A172 (cell line): ENCODE measurements at regions not wholly inside any gene's neighbourhood (a gene's known extent, or its start where the extent isn't known, plus 50 kb on each side); places are given as distances from the start of the nearest gene placed in this dataset.
"Not testable (repeated sequence)": the region's sequence is repeated elsewhere in the genome, so short reads cannot be mapped to it uniquely, and the experiment has no call there.

ENCODE experiments used
- DNase-seq: peaks from one replicate; pipeline ENCODE4 v3.0.0-alpha.2; 2015; ENCODE audit warnings: low spot score

GRCh38 chr3:21989341-21990042, 238.5 kb upstream of the ZNF385D start:
- no peak for DNase-seq

- DNase-seq, result no peak
Observed at GRCh38 chr3:21991061-21991460, 240.1 kb upstream of the ZNF385D start.

GRCh38 chr3:21995079-21995607, 244.1 kb upstream of the ZNF385D start:
- no peak for DNase-seq

DNA sequence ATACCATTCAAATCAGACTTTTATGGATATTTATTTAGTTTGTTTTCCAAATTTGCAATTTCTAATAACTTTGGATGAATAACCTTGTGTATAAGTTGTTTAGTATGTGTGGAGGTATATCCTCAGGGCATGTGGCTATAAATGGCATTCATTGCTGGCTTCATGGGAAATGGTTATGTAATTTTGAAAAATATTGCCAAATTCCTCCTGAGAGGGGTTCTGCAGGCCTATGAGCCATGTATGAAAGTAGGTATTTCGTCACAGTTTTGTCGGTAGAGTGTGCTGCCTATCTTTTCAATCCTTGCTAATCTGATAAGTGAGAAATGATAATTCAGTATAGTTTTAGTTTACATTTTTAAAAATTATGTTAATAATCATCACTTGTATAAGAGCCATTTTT, 256.4 kb upstream of the ZNF385D start:
- no peak for DNase-seq

- no peak for DNase-seq
Observed at GRCh38 chr3:22010997-22011396, 260.0 kb upstream of the ZNF385D start.

GRCh38 chr3:22012471-22012870, 261.5 kb upstream of the ZNF385D start:
- no peak for DNase-seq

- DNase-seq, result no peak
Observed at GRCh38 chr3:22013641-22014040, 262.6 kb upstream of the ZNF385D start.

DNA sequence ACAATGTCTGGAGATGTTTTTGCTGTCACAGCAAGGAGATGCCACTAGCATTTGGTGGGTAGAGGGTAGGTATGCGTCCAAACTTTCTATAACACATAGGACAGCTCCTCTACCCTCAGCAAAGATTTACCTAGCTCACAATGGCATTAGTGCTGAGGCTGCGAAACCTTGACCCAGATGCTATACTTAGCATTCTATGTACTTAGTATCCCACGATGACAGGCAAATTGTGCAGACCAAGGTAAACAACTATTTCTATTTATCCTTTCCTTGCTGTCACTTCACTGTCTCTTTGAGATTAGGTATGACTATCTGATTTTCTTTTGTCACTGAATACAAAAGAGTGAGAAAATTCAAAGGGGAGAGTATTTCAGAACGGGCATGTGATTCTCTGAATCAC, 265.2 kb upstream of the ZNF385D start:
- no peak for DNase-seq

GRCh38 chr3:22024638-22025037, 273.6 kb upstream of the ZNF385D start:
- not testable (repeated sequence) for DNase-seq

GRCh38 chr3:22029480-22029879, 278.5 kb upstream of the ZNF385D start:
- no peak for DNase-seq

DNA sequence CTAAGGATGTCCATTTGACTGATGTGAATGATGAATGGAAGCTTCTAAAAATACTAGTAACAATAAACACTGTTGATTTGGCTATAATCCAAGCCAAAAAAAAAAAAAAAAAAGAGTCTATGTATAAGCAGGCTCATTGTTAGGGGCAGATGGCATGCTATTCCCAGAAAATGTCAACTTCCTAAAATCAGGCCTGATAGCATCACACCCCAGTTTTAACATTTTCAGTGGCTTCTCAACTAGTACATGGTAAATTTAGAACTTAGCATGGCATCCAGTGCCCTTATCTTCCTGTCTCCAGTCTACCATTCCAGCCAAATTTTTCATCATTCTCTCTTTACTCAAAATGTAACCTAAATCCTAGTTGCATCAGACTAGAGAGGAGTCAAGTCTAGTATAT, 288.2 kb upstream of the ZNF385D start:
- DNase-seq, result no peak

- no peak for DNase-seq
Observed at GRCh38 chr3:22040150-22040549, 289.1 kb upstream of the ZNF385D start.

DNA sequence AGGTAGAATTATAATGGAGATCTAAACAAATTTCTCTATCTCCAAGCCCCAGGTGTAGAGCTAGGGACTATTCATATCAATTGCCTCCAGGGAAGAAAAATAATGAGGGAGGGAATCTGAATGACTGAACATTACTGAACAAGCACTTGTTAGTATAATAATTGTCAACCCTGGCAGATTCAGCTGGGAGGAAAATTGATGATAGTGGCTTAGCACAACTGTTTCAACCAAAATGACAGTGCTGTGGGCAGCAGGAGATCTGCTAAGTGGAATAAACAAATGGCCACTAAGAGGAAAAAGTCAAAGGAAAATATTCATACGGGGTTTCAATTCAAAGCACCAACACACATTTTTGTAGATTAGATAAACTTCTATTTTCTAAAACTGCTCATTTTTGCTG, 294.9 kb upstream of the ZNF385D start:
- no peak for DNase-seq

DNA sequence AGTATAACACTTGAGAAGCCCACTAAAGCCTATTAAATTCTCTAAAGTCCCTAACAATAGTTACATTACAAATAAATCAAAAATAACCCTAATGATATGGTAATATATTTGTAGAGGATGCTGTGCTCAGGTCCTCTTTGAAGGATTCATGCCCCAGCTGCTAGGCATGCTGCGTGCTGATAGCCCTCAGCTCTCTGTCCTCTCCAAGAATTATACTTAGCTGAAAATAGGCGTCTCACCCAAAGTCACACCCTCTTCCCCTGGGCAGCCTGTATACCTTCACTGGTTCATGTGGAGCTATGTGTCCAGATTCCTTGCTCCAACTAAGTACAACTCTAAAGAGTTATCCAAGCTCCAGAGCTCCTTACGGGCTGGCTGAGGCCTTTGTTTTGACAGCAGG, 312.5 kb upstream of the ZNF385D start:
- no peak for DNase-seq

- no peak for DNase-seq
Observed at GRCh38 chr3:22068619-22069018, 317.6 kb upstream of the ZNF385D start.

DNA sequence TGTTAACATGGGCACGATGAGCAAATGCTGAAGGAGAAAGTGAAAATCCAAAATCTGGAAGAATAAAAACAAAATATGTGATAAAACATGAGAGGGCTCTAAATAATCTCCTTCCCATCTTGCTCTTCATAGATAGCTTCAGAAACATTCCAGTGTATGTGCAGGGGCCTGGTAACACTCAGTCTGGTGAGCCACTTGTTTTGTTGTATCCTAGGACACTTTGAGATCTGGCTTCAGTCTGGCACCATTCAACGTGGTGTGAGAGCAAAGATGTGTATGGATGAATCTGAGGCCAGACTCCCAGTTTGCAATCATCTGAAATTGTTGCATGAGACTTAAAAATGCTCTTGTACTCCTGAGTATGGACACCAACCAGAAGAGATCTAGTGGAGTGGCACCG, 337.2 kb upstream of the ZNF385D start:
- no peak for DNase-seq

DNA sequence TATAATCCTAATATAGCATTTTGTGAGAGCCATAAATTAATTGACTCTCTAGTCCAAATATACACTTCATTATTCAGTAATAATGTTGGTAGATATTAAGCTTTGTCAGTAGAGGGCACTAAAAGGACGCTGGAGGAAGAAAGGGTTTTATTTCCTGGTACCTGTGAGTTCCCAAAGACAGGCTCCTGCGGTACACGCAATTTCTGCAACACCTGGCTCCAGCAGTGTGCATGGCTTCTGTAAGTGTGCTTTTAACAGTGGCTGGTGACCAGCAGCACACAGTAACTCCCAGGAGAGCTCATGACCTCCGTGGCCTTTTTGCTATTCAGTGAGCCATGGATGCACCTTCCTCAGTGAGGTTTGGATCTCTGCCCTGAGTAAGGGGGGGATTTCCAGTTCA, 338.3 kb upstream of the ZNF385D start:
- peak; percentile 34 for DNase-seq

GRCh38 chr3:22091329-22091728, 340.3 kb upstream of the ZNF385D start:
- no peak for DNase-seq

DNA sequence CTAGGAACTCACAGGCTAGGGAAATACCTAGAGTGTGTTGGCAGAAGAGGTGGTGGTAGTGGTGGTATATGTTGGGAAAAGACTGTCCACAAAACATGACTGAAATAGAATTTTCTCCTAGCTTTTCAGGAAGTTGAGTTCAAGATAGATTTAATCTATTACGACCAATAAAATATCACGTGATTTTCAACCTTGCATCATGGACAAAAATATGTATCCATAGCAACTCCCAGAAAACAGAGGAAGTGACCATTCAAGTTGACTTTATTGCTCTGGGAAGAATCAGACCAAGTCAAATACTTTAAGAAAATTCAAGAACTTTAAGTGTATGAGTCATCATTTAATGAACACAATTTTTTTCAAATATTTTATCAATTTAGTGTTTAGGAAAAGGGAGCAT, 347.0 kb upstream of the ZNF385D start:
- no peak for DNase-seq

- no peak for DNase-seq
Observed at GRCh38 chr3:22101351-22101750, 350.3 kb upstream of the ZNF385D start.

GRCh38 chr3:22101811-22102210, 350.8 kb upstream of the ZNF385D start:
- DNase-seq, result no peak

DNA sequence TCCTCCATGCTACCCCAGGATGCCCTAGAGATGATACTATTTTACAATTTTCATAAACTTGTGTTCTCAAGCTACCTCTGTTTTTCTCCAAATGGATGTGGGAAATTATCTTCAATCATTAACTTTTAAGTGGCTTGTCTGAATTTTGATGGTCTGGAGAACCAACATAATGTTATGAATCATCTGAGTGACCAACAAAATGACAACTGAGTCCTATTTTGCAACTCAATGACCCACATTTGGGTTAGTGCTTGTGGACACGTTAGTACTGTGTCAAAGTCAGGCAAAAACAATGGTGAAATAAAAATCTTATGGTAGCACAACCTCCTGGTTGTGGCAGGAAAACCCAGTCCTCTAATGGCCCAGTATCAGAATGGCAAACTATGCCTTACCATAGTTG, 352.4 kb upstream of the ZNF385D start:
- DNase-seq, result no peak

- no peak for DNase-seq
Observed at GRCh38 chr3:22106213-22106896, 355.3 kb upstream of the ZNF385D start.
